CD14-positive monocyte (primary cell): ENCODE measurements at regions not wholly inside any gene's neighbourhood (a gene's known extent, or its start where the extent isn't known, plus 50 kb on each side); places are given as distances from the start of the nearest gene placed in this dataset.

ENCODE experiments used
- DNase-seq, 3 donors: peaks; one replicate each; pipeline ENCODE4 v3.0.0-alpha.2; 2011 to 2022
- H2AFZ ChIP-seq: 2 replicates; pipeline ENCODE4 v1.6.0; 2012; ENCODE audit warnings: mild to moderate bottlenecking, low read depth, low read length, inconsistent platforms; ENCODE audit not compliant: insufficient read depth, poor library complexity, severe bottlenecking
- H3K27ac ChIP-seq, 2 donors: 1 replicate in 1 of 2; 2 replicates in 1 of 2; pipeline ENCODE4 v1.5.1; 2012 to 2013; ENCODE audit warnings: low read length in 2 of 2, control low read depth in 1 of 2, inconsistent platforms in 1 of 2, low read depth in 1 of 2, mild to moderate bottlenecking in 1 of 2
- H3K27me3 ChIP-seq, 2 donors: one replicate each; pipeline versions ENCODE4 v1.6.0 to v1.6.1; 2011 to 2013; ENCODE audit warnings: low read length in 2 of 2; ENCODE audit not compliant: control insufficient read depth in 2 of 2, insufficient read depth in 2 of 2
- H3K36me3 ChIP-seq, 2 donors: replicated peaks in 1 of 2; 1 replicate in 1 of 2; 2 replicates in 1 of 2; pipeline versions ENCODE4 v1.5.1 to v1.6.1; 2012 to 2013; ENCODE audit warnings: low read length in 2 of 2, control low read depth in 1 of 2, inconsistent platforms in 1 of 2, mild to moderate bottlenecking in 1 of 2; ENCODE audit not compliant: insufficient read depth in 2 of 2, control insufficient read depth in 1 of 2
- H3K4me1 ChIP-seq, 2 donors: 1 replicate in 1 of 2; 2 replicates in 1 of 2; pipeline versions ENCODE4 v1.5.1 to v1.6.1; 2012 to 2013; ENCODE audit warnings: low read length in 2 of 2, control low read depth in 1 of 2, inconsistent platforms in 1 of 2, mild to moderate bottlenecking in 1 of 2, moderate library complexity in 1 of 2; ENCODE audit not compliant: insufficient read depth in 2 of 2, control insufficient read depth in 1 of 2
- H3K4me2 ChIP-seq: replicated peaks from 2 replicates; pipeline ENCODE3; 2012; ENCODE audit warnings: low read length, moderate library complexity, mild to moderate bottlenecking; ENCODE audit not compliant: poor library complexity, severe bottlenecking; ENCODE audit errors: extremely low read depth
- H3K4me3 ChIP-seq, 3 experiments: fragments of 200-600 bp in 1 of 3; sonication (generic) in 1 of 3; replicated peaks in 1 of 3; 1 replicate in 2 of 3; 2 replicates in 1 of 3; pipeline ENCODE4 v1.5.1; 2011 to 2013; ENCODE audit warnings: low read length in 3 of 3, mild to moderate bottlenecking in 3 of 3, control low read depth in 2 of 3, low read depth in 2 of 3, inconsistent platforms in 1 of 3, moderate library complexity in 1 of 3
- H3K79me2 ChIP-seq: 2 replicates; pipeline ENCODE4 v1.6.0; 2012; ENCODE audit warnings: mild to moderate bottlenecking, control low read depth, inconsistent platforms, low read length, moderate library complexity; ENCODE audit not compliant: insufficient read depth
- H3K9ac ChIP-seq: 2 replicates; pipeline ENCODE4 v1.6.0; 2017; ENCODE audit warnings: low read length, mild to moderate bottlenecking; ENCODE audit not compliant: insufficient read depth, poor library complexity, severe bottlenecking
- H3K9me3 ChIP-seq, 2 donors: replicated peaks in 1 of 2; 1 replicate in 1 of 2; 2 replicates in 1 of 2; pipeline versions ENCODE4 v1.5.1 to v1.6.1; 2012 to 2013; ENCODE audit warnings: low read length in 2 of 2, control low read depth in 1 of 2; ENCODE audit not compliant: control insufficient read depth in 1 of 2, insufficient read depth in 1 of 2
- H4K20me1 ChIP-seq: 2 replicates; pipeline ENCODE4 v1.6.0; 2012; ENCODE audit warnings: mild to moderate bottlenecking, low read length, control low read depth, moderate library complexity; ENCODE audit not compliant: insufficient read depth
- H3K27ac Mint-ChIP-seq, 7 donors: one replicate each; pipeline ENCODE4 v1.8.0; 2020; ENCODE audit warnings: mild to moderate bottlenecking in 7 of 7, mixed read lengths in 7 of 7, moderate library complexity in 6 of 7, inconsistent platforms in 2 of 7
- H3K27me3 Mint-ChIP-seq, 3 donors: one replicate each; pipeline ENCODE4 v1.8.0; 2021 to 2022; ENCODE audit warnings: low read depth in 3 of 3, mild to moderate bottlenecking in 3 of 3, mixed read lengths in 3 of 3, moderate library complexity in 3 of 3, inconsistent platforms in 1 of 3
- H3K36me3 Mint-ChIP-seq, 2 donors: one replicate each; pipeline ENCODE4 v1.8.0; 2020; ENCODE audit warnings: mixed read lengths in 2 of 2, inconsistent platforms in 1 of 2, mild to moderate bottlenecking in 1 of 2
- H3K4me1 Mint-ChIP-seq: one replicate; pipeline ENCODE4 v1.8.0; 2020; ENCODE audit warnings: mild to moderate bottlenecking, mixed read lengths
- H3K4me3 Mint-ChIP-seq, 2 donors: one replicate each; pipeline ENCODE4 v1.8.0; 2020; ENCODE audit warnings: mild to moderate bottlenecking in 2 of 2, mixed read lengths in 2 of 2, moderate library complexity in 1 of 2
- H3K9me3 Mint-ChIP-seq, 7 donors: one replicate each; pipeline ENCODE4 v1.8.0; 2020 to 2022; ENCODE audit warnings: mixed read lengths in 7 of 7, mild to moderate bottlenecking in 6 of 7, moderate library complexity in 6 of 7, inconsistent platforms in 2 of 7
- CTCF ChIP-seq: fragments of 200-600 bp; IDR thresholded peaks from one replicate; pipeline ENCODE4 v1.8.0; 2022; ENCODE audit warnings: antibody characterized with exemption, mild to moderate bottlenecking
- WGBS: methylation state at CpG from one replicate; pipeline ENCODE4 v1.1.5; 2013; ENCODE audit warnings: missing lambda C conversion rate; ENCODE audit not compliant: insufficient coverage; 5-methylcytosine and 5-hydroxymethylcytosine counted together
- intact Hi-C, 2 donors: fragments of 100-400 bp; cut with micrococcal nuclease; formaldehyde crosslinking; loops; one replicate each; pipeline versions ENCODE4 v1.15.0 to v1.15.1; 2023

GRCh38 chr6:164495882-164496495 is 813.4 kb downstream of the C6orf118 start:
- H4K20me1 ChIP-seq = no peaks in the 10 kb centered on the region
- peaks cover 15 to 32% of the 10 kb centered on the region in 2 donors for H3K9me3 ChIP-seq
- Mint-ChIP-seq H3K9me3 (peaks cover 2 to 12% (median 4%) of the 10 kb centered on the region in 7 donors), H3K36me3 (no peaks in the 10 kb centered on the region), H3K27me3 (peaks cover 0 to 3% (median 0%) of the 10 kb centered on the region in 3 donors), H3K4me3 (no peak overlapping the region), H3K4me1 (no peaks in the 10 kb centered on the region), H3K27ac (no peak overlapping the region)
- no peak for TF ChIP-seq CTCF
- no peaks in the 10 kb centered on the region for H3K4me1 ChIP-seq
- H2AFZ ChIP-seq = no peak overlapping the region
- H3K27ac ChIP-seq = no peak overlapping the region
- intact Hi-C loops = no loop called here
- DNase-seq = no peak
- WGBS = 70% methylated on average over 2 of the region's 7 CpGs
- no peak overlapping the region for H3K4me2 ChIP-seq
- H3K4me3 ChIP-seq = no peak overlapping the region
- H3K79me2 ChIP-seq = no peaks in the 10 kb centered on the region
- no peaks in the 10 kb centered on the region for H3K27me3 ChIP-seq
- H3K9ac ChIP-seq = no peak overlapping the region
- H3K36me3 ChIP-seq = no peaks in the 10 kb centered on the region

- Histone ChIP-seq H3K36me3 (no peaks in the 10 kb centered on the region), H3K27me3 (no peaks in the 10 kb centered on the region), H2AFZ (no peak overlapping the region), H3K79me2 (no peaks in the 10 kb centered on the region), H3K27ac (no peak overlapping the region), H3K9me3 (peaks cover 7 to 15% of the 10 kb centered on the region in 2 donors), H3K4me2 (no peak overlapping the region), H3K9ac (no peak overlapping the region), H3K4me3 (no peak overlapping the region), H4K20me1 (no peaks in the 10 kb centered on the region), H3K4me1 (no peaks in the 10 kb centered on the region)
- Mint-ChIP-seq H3K4me1 (no peaks in the 10 kb centered on the region), H3K4me3 (no peak overlapping the region), H3K27me3 (no peaks in the 10 kb centered on the region), H3K36me3 (no peaks in the 10 kb centered on the region), H3K27ac (no peak overlapping the region), H3K9me3 (peaks cover 0 to 10% (median 4%) of the 10 kb centered on the region in 7 donors)
- intact Hi-C loops = no loop called here
- no CpG with 5 or more reads among the region's 2 CpGs for WGBS
- no peak for DNase-seq
- no peak for TF ChIP-seq CTCF
Measured at GRCh38 chr6:164478426-164478825, 831.0 kb downstream of the C6orf118 start.
